ENCODE measurements at regions not wholly inside any gene's neighbourhood (a gene's known extent, or its start where the extent isn't known, plus 50 kb on each side); places are given as distances from the start of the nearest gene placed in this dataset.

DNA sequence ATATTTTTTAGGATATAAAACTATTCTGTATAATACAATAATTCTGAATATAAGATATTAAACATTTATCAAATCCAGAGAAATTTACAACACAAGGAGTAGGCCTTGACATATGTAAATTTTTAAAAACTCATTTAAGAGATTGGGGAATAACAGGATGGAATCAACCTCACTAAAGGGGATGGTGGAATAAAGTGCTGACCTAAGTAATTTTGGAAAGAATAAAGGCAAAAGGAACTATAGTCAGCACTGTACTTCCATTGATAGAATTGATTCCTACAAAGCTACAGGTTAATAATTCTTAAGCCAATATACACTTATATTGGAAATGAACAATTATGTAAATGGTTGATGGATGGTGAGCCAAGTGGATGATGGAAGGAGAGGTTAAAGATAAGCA lies 549.3 kb downstream of the TBL1XR1 start:
- no peaks in the 10 kb centered on the region for H3K27me3 Mint-ChIP-seq (ENCODE audit: low read depth)
- no peak overlapping the region for H3K27ac Mint-ChIP-seq (ENCODE audit: unreplicated experiment)
- no peaks in the 10 kb centered on the region for H3K4me1 Mint-ChIP-seq
- H3K9me3 Mint-ChIP-seq, result peaks cover 8% of the 10 kb centered on the region
- no peak overlapping the region for H3K4me3 Mint-ChIP-seq
- DNase-seq (ENCODE audit: low read depth, low spot score), result no peak
- no peaks in the 10 kb centered on the region for H3K36me3 Mint-ChIP-seq (ENCODE audit: low read depth)
- TF ChIP-seq, protein P1, sequence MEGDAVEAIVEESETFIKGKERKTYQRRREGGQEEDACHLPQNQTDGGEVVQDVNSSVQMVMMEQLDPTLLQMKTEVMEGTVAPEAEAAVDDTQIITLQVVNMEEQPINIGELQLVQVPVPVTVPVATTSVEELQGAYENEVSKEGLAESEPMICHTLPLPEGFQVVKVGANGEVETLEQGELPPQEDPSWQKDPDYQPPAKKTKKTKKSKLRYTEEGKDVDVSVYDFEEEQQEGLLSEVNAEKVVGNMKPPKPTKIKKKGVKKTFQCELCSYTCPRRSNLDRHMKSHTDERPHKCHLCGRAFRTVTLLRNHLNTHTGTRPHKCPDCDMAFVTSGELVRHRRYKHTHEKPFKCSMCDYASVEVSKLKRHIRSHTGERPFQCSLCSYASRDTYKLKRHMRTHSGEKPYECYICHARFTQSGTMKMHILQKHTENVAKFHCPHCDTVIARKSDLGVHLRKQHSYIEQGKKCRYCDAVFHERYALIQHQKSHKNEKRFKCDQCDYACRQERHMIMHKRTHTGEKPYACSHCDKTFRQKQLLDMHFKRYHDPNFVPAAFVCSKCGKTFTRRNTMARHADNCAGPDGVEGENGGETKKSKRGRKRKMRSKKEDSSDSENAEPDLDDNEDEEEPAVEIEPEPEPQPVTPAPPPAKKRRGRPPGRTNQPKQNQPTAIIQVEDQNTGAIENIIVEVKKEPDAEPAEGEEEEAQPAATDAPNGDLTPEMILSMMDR (conservative IDR thresholded peaks at IDR 0.05), result no peak

DNA sequence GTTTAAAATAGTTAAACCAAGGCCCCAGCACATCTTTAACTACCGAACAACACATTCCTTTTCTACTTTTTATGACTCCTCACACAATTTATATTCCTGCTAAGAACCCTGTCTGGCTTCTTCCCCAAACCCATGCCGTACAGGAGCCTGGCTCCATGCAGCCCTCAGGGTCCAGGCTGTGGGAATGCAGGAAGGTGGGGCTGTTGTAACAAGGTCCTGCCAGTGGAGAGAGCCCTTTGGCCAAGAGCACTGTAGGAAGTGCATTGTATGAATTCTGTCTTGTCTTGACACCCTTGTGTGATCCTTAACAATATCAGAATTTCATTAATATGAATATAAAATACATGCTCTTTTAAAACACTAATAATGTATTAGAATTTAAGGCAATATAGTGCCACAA lies 563.8 kb downstream of the TBL1XR1 start:
- Mint-ChIP-seq H3K27ac (ENCODE audit: unreplicated experiment) (no peak overlapping the region), H3K27me3 (ENCODE audit: low read depth) (no peaks in the 10 kb centered on the region), H3K4me3 (no peak overlapping the region), H3K4me1 (no peaks in the 10 kb centered on the region), H3K9me3 (no peaks in the 10 kb centered on the region), H3K36me3 (ENCODE audit: low read depth) (no peaks in the 10 kb centered on the region)
- no peak for DNase-seq (ENCODE audit: low read depth, low spot score)
- TF ChIP-seq, protein P1 (conservative IDR thresholded peaks at IDR 0.05), result no peak

DNA sequence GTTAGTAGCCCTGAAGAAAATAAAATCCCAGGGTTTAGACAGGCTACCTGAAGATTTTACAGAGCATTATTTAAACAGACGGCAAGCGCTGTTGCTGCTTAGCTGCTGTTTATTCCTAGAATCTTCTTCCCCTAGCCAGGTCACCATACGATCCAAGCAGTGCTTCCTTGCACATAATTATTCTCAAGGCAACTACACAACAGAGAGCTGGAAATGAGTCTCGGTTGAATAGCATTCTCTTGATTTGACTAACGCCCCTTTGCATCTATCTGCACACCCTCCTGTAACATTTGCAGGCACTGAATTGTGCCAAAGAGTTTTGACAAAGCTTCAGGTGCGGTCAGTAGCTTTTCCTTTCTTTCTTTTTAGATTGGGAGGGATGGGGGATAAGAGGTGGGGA lies 564.4 kb downstream of the TBL1XR1 start:
- Mint-ChIP-seq H3K9me3 (no peaks in the 10 kb centered on the region), H3K4me1 (no peaks in the 10 kb centered on the region), H3K27me3 (ENCODE audit: low read depth) (no peaks in the 10 kb centered on the region), H3K4me3 (no peak overlapping the region), H3K27ac (ENCODE audit: unreplicated experiment) (no peak overlapping the region), H3K36me3 (ENCODE audit: low read depth) (no peaks in the 10 kb centered on the region)
- TF ChIP-seq, protein P1 (conservative IDR thresholded peaks at IDR 0.05), result no peak
- no peak for DNase-seq (ENCODE audit: low read depth, low spot score)

DNA sequence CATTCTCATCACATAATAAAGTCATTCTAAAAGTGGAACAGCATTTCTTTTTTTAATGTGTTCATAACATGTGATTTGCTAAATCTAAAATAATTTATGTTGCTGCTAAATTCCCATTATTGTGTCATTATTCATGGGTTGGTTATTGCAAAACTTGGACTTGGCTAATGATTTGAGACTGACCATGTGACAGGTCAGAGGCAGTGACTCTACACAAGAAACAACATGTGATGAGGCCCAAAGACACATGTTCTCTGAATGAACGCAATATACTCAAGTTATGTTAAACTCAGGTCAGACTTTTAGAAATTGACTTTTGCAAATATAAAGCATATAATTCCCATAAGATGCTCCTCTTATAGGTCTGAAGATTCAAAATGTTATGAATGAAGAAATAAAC lies 566.1 kb downstream of the TBL1XR1 start:
- Mint-ChIP-seq H3K27ac (ENCODE audit: unreplicated experiment) (no peak overlapping the region), H3K27me3 (ENCODE audit: low read depth) (no peaks in the 10 kb centered on the region), H3K4me1 (no peaks in the 10 kb centered on the region), H3K4me3 (no peak overlapping the region), H3K36me3 (ENCODE audit: low read depth) (no peaks in the 10 kb centered on the region), H3K9me3 (no peaks in the 10 kb centered on the region)
- TF ChIP-seq, protein P1 (conservative IDR thresholded peaks at IDR 0.05), result no peak
- no peak for DNase-seq (ENCODE audit: low read depth, low spot score)

DNA sequence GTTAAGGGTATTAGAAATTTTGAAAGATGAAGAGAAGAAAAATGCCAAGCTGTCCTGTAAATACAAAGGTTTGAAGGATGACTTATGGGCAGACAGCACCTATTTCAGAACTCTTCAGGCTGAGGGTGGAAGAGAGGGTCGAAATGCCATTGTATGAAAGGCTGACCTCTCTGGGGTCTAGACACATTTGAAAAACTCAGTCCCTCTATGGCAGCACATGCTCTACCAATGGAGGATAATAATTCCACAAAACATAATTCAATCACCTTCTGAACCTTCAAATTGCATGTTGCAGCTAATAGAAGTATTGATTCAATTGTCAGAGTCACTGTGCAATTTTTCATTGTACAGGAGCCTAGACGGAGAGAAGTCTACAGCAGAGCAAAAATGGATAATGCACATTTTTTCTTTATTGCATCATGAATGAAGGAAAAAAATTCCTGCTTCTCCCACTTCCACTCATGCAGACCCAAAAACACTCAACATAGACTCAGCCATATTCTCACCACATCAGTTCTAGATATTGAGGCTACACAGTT lies 569.1 kb downstream of the TBL1XR1 start:
- no peaks in the 10 kb centered on the region for H3K27me3 Mint-ChIP-seq (ENCODE audit: low read depth)
- no peak for DNase-seq (ENCODE audit: low read depth, low spot score)
- no peaks in the 10 kb centered on the region for H3K4me1 Mint-ChIP-seq
- H3K9me3 Mint-ChIP-seq, result no peaks in the 10 kb centered on the region
- no peak overlapping the region for H3K27ac Mint-ChIP-seq (ENCODE audit: unreplicated experiment)
- no peak overlapping the region for H3K4me3 Mint-ChIP-seq
- TF ChIP-seq, protein P1 (conservative IDR thresholded peaks at IDR 0.05), result no peak
- H3K36me3 Mint-ChIP-seq (ENCODE audit: low read depth), result no peaks in the 10 kb centered on the region

All from neural crest cell (in vitro differentiated cells).